Kidney (tissue), 13 donors: ENCODE measurements at regions not wholly inside any gene's neighbourhood (a gene's known extent, or its start where the extent isn't known, plus 50 kb on each side); places are given as distances from the start of the nearest gene placed in this dataset.

ENCODE experiments used
- DNase-seq, 5 donors: peaks; one replicate each; pipeline ENCODE4 v3.0.0-alpha.2; 2013 to 2020
- FAIRE-seq: peaks from 2 replicates; lab custom pipeline; 2012; peaks lifted over from hg19 to GRCh38; lab: Jason Lieb, UNC
- H3K27ac ChIP-seq, 2 donors: one replicate each; pipeline ENCODE4 v1.7.0; 2013; ENCODE audit warnings: low read depth in 2 of 2, low read length in 2 of 2, inconsistent platforms in 1 of 2
- H3K27me3 ChIP-seq: one replicate; pipeline ENCODE4 v1.7.1; 2013; ENCODE audit warnings: low read length, inconsistent platforms; ENCODE audit not compliant: control insufficient read depth, insufficient read depth
- H3K36me3 ChIP-seq, 3 donors: one replicate each; pipeline versions ENCODE4 v1.7.0 to v1.7.1; 2013; ENCODE audit warnings: low read length in 3 of 3, control low read depth in 1 of 3, inconsistent platforms in 1 of 3; ENCODE audit not compliant: insufficient read depth in 3 of 3, control insufficient read depth in 2 of 3
- H3K4me1 ChIP-seq, 3 donors: one replicate each; pipeline versions ENCODE4 v1.7.0 to v1.7.1; 2013; ENCODE audit warnings: low read length in 3 of 3, inconsistent platforms in 1 of 3, low read depth in 1 of 3; ENCODE audit not compliant: control insufficient read depth in 2 of 3, insufficient read depth in 2 of 3
- H3K4me3 ChIP-seq, 3 donors: one replicate each; pipeline versions ENCODE4 v1.7.0 to v1.8.1; 2013; ENCODE audit warnings: low read length in 3 of 3, control low read depth in 1 of 3, inconsistent platforms in 1 of 3
- H3K9ac ChIP-seq, 3 donors: one replicate each; pipeline versions ENCODE4 v1.7.0 to v1.7.1; 2013; ENCODE audit warnings: low read length in 3 of 3, control low read depth in 1 of 3, inconsistent platforms in 1 of 3
- H3K9me3 ChIP-seq, 3 donors: one replicate each; pipeline versions ENCODE4 v1.7.0 to v1.7.1; 2013; ENCODE audit warnings: low read length in 3 of 3, control low read depth in 1 of 3, inconsistent platforms in 1 of 3; ENCODE audit not compliant: control insufficient read depth in 2 of 3, insufficient read depth in 1 of 3
- intact Hi-C: fragments of 100-400 bp; cut with DNase I; formaldehyde crosslinking; loops from one replicate; pipeline ENCODE4 v1.11.1; 2022
- TF ChIP-seq, protein P1 (sequence below): IDR thresholded peaks from 3 replicates; pipeline ENCODE4 v1.5.1; 2012; ENCODE audit warnings: mild to moderate bottlenecking, moderate library complexity, borderline replicate concordance; ENCODE audit not compliant: insufficient read depth; ENCODE audit errors: extremely low read depth
- donor health status: control.
- donor health status: control.
- donor health status: control.
- donor health status: control.
- donor health status: control.
- donor health status: DM: yes; HTN: yes; CAD: no.
- donor health status: Normal renal cell carcinoma (clear cell type).

DNA sequence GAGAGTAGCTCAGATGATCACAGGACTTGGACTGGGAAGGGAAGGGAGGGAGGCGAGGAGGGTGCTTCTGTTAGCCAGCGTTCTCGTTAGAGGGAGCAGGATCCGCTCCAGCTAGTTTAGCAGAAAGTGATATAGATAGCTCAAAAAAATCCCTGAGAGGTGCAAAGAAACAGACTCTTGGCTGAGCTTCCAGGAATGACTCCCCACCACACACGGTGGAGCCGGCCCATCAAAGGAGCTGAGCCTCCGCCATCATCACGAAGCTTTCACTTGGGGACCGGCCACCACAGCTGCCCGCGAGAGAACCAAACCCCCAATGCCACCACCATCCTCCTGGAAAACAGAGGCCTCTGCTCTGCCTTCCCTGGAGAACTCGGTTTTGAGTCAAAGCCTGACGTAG is 124.6 kb upstream of the BCL2L14 start:
- TF ChIP-seq, protein P1, sequence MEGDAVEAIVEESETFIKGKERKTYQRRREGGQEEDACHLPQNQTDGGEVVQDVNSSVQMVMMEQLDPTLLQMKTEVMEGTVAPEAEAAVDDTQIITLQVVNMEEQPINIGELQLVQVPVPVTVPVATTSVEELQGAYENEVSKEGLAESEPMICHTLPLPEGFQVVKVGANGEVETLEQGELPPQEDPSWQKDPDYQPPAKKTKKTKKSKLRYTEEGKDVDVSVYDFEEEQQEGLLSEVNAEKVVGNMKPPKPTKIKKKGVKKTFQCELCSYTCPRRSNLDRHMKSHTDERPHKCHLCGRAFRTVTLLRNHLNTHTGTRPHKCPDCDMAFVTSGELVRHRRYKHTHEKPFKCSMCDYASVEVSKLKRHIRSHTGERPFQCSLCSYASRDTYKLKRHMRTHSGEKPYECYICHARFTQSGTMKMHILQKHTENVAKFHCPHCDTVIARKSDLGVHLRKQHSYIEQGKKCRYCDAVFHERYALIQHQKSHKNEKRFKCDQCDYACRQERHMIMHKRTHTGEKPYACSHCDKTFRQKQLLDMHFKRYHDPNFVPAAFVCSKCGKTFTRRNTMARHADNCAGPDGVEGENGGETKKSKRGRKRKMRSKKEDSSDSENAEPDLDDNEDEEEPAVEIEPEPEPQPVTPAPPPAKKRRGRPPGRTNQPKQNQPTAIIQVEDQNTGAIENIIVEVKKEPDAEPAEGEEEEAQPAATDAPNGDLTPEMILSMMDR: no peak
- H3K36me3 ChIP-seq: no peaks in the 10 kb centered on the region

DNA sequence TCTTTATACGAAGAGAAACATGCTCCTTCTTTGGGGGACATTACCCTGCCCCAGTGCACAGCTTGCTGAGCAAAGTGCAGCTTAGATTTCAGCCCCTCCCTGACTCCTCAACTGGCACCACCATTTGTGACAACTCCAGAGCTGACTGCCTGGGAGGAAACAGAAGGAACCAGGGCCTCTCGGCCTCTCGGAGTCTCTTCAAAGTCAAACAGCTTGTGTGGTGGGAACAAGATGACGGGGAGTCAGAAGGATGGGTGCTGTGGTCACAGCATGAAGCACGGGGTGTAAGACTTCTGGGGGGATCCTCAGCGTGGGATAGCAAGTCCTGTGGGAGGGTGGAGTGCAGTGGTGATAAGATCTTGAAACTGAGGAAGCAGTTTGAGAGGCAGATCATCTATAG is 123.5 kb upstream of the BCL2L14 start:
- no peak overlapping the region for H3K4me3 ChIP-seq
- H3K9me3 ChIP-seq: no peaks in the 10 kb centered on the region
- H3K27me3 ChIP-seq: no peaks in the 10 kb centered on the region
- TF ChIP-seq, protein P1: no peak
- H3K4me1 ChIP-seq: peaks cover 0 to 5% (median 0%) of the 10 kb centered on the region in 3 donors
- no peaks in the 10 kb centered on the region for H3K36me3 ChIP-seq
- FAIRE-seq: no peak
- no peak for DNase-seq
- no peak overlapping the region for H3K9ac ChIP-seq
- H3K27ac ChIP-seq: no peak overlapping the region
- intact Hi-C loops: no loop called here

More for the DNA sequence above, 124.6 kb upstream of the BCL2L14 start:
- Histone ChIP-seq H3K9ac (no peak overlapping the region), H3K4me1 (peaks cover 0 to 5% (median 0%) of the 10 kb centered on the region in 3 donors), H3K27ac (no peak overlapping the region), H3K4me3 (no peak overlapping the region), H3K27me3 (no peaks in the 10 kb centered on the region), H3K9me3 (no peaks in the 10 kb centered on the region)
- intact Hi-C loops: no loop called here
- no peak for DNase-seq
- no peak for FAIRE-seq

DNA sequence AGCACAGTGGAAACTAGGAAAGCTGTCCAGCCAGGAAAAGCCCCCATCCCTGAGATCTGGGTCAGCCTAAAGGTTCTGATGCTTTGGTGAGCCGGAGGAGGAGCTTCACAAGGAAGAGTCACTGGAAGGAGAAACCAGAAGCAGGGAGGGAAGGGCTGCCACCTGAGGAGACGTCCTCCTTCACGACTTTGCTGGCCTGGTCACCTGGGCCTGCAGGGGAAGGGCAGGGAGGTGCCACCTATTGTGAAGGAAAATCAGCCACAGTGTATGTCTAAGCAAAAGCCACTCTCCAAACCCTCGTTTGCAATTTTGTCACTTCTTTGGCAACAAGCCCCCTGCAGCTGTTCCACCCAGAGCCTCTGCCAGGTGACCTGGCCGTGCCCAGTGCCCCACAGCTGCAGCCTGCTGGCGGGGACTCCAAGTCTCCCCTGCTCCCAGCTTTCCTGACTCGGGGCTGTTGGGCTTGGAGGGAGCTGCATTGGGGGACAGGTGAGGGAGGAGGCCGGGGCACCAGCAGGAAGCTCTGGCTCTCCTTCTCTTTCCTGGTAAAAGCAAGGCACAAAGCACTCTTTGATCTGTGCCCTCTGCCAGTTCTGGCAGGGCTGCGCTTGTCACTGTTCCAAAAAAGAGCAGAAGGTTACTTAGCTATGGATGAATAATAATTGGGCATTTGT is 120.9 kb upstream of the BCL2L14 start:
- FAIRE-seq: no peak

More for the DNA sequence above, 120.9 kb upstream of the BCL2L14 start:
- Histone ChIP-seq H3K9me3 (no peaks in the 10 kb centered on the region), H3K27ac (no peak overlapping the region), H3K9ac (no peak overlapping the region), H3K36me3 (no peaks in the 10 kb centered on the region), H3K27me3 (no peaks in the 10 kb centered on the region), H3K4me1 (peaks cover 0 to 5% (median 0%) of the 10 kb centered on the region in 3 donors), H3K4me3 (no peak overlapping the region)
- TF ChIP-seq, protein P1: no peak
- intact Hi-C loops: no loop called here
- DNase-seq: peak in 1 of 5 donors; percentile 31
